ENCODE measurements at regions not wholly inside any gene's neighbourhood (a gene's known extent, or its start where the extent isn't known, plus 50 kb on each side); places are given as distances from the start of the nearest gene placed in this dataset.
A peak's percentile ranks its signal among the peaks of the same experiment; 100 is the strongest.

DNA sequence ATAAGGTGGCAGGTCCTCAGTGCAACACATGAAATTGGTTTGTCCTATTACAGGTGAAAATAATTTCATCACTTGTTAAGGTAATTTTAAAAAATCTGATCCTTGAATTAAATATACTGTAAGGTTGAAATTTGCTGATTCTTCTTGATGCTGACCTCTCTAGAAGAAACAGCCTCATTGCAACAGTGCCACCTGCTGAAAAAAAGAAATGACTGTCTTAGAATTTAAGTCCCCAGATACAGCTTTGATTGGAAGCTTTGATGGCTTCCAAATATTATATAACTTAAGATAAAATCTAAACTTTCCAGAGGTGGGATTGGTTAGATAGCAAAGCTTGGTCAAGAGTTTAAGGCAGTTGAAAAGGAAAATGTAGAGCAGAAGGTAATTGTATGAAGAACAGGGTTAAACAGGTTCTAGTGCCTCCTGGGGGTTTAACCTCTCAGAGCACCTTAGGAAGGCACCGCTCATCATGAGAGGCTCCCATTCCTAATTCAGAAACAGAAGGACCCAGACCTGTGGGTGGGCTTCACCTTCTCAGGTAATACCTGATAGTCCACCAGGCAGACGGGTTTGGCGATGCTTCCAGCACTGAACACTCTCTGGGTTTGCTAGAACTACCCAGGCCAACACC, 401.0 kb downstream of the PAX1 start:
- Histone ChIP-seq H3K4me1 (no peaks in the 10 kb centered on the region), H3K9me3 (no peaks in the 10 kb centered on the region), H3K27me3 (no peaks in the 10 kb centered on the region), H3K36me3 (ENCODE audit: low read depth, missing control alignments) (no peaks in the 10 kb centered on the region), H3K4me3 (no peak overlapping the region), H3K27ac (no peak overlapping the region)
- TF ChIP-seq CTCF (IDR thresholded peaks at IDR 0.05): peak; percentile 11 to 48 (median 31)
- TF ChIP-seq POLR2A (IDR thresholded peaks at IDR 0.05): no peak
- WGBS, 2 donors: 69 to 82% methylated on average over 3 of the region's 3 CpGs
- DNase-seq: peak; percentile 27
- intact Hi-C loops (cut with DNase I; ENCODE audit: low total_unique reads): no loop called here

- no peaks in the 10 kb centered on the region for H3K4me1 ChIP-seq
- 69 to 80% methylated on average over 3 of the region's 3 CpGs for WGBS, 2 donors
- TF ChIP-seq CTCF (IDR thresholded peaks at IDR 0.05) (no peak), POLR2A (IDR thresholded peaks at IDR 0.05) (no peak)
- H3K4me3 ChIP-seq: no peak overlapping the region
- H3K27me3 ChIP-seq: no peaks in the 10 kb centered on the region
- no peak for DNase-seq
- H3K36me3 ChIP-seq (ENCODE audit: low read depth, missing control alignments): no peaks in the 10 kb centered on the region
- intact Hi-C loops (cut with DNase I; ENCODE audit: low total_unique reads): no loop called here
- no peak overlapping the region for H3K27ac ChIP-seq
- no peaks in the 10 kb centered on the region for H3K9me3 ChIP-seq
Observed at GRCh38 chr20:22101606-22102005, 396.1 kb downstream of the PAX1 start.

GRCh38 chr20:22100686-22101085, 395.2 kb downstream of the PAX1 start:
- no peaks in the 10 kb centered on the region for H3K27me3 ChIP-seq
- H3K27ac ChIP-seq: no peak overlapping the region
- no peak for TF ChIP-seq POLR2A (IDR thresholded peaks at IDR 0.05)
- no peak for TF ChIP-seq CTCF (IDR thresholded peaks at IDR 0.05)
- WGBS, 2 donors: 77 to 78% methylated on average over 6 of the region's 6 CpGs
- intact Hi-C loops (cut with DNase I; ENCODE audit: low total_unique reads): no loop called here
- no peak for DNase-seq
- no peaks in the 10 kb centered on the region for H3K4me1 ChIP-seq
- no peak overlapping the region for H3K4me3 ChIP-seq
- H3K36me3 ChIP-seq (ENCODE audit: low read depth, missing control alignments): no peaks in the 10 kb centered on the region
- no peaks in the 10 kb centered on the region for H3K9me3 ChIP-seq

DNA sequence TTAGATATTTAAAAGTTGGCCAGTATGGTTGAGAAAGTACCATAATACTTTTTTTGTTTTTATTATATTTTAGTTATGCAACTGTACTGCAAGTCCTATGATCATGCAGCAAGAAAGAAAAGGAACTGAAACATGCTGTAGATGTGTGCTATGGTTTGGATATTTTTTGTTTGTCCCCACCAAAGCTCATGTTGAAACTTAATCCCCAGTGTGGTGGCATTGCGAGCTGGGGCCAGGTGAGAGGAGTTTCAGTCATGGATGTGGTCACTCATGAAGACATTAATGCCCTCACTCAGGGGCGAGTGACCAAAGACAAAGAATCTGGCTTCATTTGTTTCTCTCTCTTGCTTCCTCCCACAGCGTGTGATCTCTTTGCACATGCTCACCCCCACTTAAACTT, 393.9 kb downstream of the PAX1 start:
- no peak overlapping the region for H3K4me3 ChIP-seq
- TF ChIP-seq CTCF (IDR thresholded peaks at IDR 0.05) (no peak), POLR2A (IDR thresholded peaks at IDR 0.05) (no peak)
- intact Hi-C loops (cut with DNase I; ENCODE audit: low total_unique reads): no loop called here
- no peak for DNase-seq
- no peak overlapping the region for H3K27ac ChIP-seq
- H3K36me3 ChIP-seq (ENCODE audit: low read depth, missing control alignments): no peaks in the 10 kb centered on the region
- 79 to 87% methylated on average over 3 of the region's 3 CpGs for whole genome bisulfite sequencing, 2 donors
- H3K9me3 ChIP-seq: no peaks in the 10 kb centered on the region
- H3K27me3 ChIP-seq: no peaks in the 10 kb centered on the region
- no peaks in the 10 kb centered on the region for H3K4me1 ChIP-seq

GRCh38 chr20:22098511-22098910, 393.0 kb downstream of the PAX1 start:
- no peak overlapping the region for H3K4me3 ChIP-seq
- no peaks in the 10 kb centered on the region for H3K27me3 ChIP-seq
- H3K36me3 ChIP-seq (ENCODE audit: low read depth, missing control alignments): no peaks in the 10 kb centered on the region
- no peak for DNase-seq
- TF ChIP-seq POLR2A (IDR thresholded peaks at IDR 0.05): no peak
- no peak for TF ChIP-seq CTCF (IDR thresholded peaks at IDR 0.05)
- 60% methylated on average over 2 of the region's 2 CpGs for WGBS, 2 donors
- no peaks in the 10 kb centered on the region for H3K9me3 ChIP-seq
- no peaks in the 10 kb centered on the region for H3K4me1 ChIP-seq
- no peak overlapping the region for H3K27ac ChIP-seq
- intact Hi-C loops (cut with DNase I; ENCODE audit: low total_unique reads): no loop called here

All from testis (tissue), 2 donors.